ENCODE measurements at regions not wholly inside any gene's neighbourhood (a gene's known extent, or its start where the extent isn't known, plus 50 kb on each side); places are given as distances from the start of the nearest gene placed in this dataset.
A peak's percentile ranks its signal among the peaks of the same experiment; 100 is the strongest.

DNA sequence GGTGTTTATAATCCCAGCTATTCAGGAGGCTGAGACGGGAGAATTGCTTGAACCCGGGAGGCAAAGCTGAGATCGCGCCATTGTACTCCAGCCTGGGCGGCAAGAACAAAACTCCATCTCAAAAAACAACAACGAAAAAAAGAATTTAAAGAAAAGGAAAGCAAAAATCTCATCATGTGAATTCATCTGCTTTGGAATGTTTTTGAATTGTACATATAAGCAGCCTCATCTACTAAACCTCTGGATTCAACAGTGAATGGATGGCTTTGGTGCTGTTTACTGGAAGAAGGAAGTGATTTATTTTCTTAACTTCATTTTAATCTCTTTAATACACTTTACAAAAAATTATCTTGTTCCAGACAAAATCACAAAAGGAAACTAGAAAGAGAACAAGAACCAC is 51.8 kb upstream of the PNRC1 start:
- no peak overlapping the region for H3K4me3 Mint-ChIP-seq
- H3K36me3 Mint-ChIP-seq, result no peaks in the 10 kb centered on the region

GRCh38 chr6:89027756-89028155 is 52.8 kb upstream of the PNRC1 start:
- TF ChIP-seq, protein P1, sequence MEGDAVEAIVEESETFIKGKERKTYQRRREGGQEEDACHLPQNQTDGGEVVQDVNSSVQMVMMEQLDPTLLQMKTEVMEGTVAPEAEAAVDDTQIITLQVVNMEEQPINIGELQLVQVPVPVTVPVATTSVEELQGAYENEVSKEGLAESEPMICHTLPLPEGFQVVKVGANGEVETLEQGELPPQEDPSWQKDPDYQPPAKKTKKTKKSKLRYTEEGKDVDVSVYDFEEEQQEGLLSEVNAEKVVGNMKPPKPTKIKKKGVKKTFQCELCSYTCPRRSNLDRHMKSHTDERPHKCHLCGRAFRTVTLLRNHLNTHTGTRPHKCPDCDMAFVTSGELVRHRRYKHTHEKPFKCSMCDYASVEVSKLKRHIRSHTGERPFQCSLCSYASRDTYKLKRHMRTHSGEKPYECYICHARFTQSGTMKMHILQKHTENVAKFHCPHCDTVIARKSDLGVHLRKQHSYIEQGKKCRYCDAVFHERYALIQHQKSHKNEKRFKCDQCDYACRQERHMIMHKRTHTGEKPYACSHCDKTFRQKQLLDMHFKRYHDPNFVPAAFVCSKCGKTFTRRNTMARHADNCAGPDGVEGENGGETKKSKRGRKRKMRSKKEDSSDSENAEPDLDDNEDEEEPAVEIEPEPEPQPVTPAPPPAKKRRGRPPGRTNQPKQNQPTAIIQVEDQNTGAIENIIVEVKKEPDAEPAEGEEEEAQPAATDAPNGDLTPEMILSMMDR (IDR thresholded peaks at IDR 0.05; ENCODE audit: unreplicated experiment), result no peak
- Mint-ChIP-seq H3K9me3 (no peaks in the 10 kb centered on the region), H3K4me1 (peaks cover 14% of the 10 kb centered on the region), H3K4me3 (no peak overlapping the region), H3K27me3 (ENCODE audit: low read depth) (no peaks in the 10 kb centered on the region), H3K27ac (no peak overlapping the region), H3K36me3 (no peaks in the 10 kb centered on the region)
- no peak for DNase-seq (ENCODE audit: low spot score in 2 of 2, unreplicated experiment in 2 of 2)

More for the DNA sequence above, 51.8 kb upstream of the PNRC1 start:
- Mint-ChIP-seq H3K4me1 (peaks cover 10% of the 10 kb centered on the region), H3K27me3 (ENCODE audit: low read depth) (no peaks in the 10 kb centered on the region), H3K9me3 (no peaks in the 10 kb centered on the region), H3K27ac (no peak overlapping the region)
- TF ChIP-seq, protein P1 (IDR thresholded peaks at IDR 0.05; ENCODE audit: unreplicated experiment), result no peak
- DNase-seq (ENCODE audit: low spot score in 2 of 2, unreplicated experiment in 2 of 2), result no peak

GRCh38 chr6:89026151-89026550 is 54.4 kb upstream of the PNRC1 start:
- peaks cover 29% of the 10 kb centered on the region for H3K4me1 Mint-ChIP-seq
- no peak overlapping the region for H3K27ac Mint-ChIP-seq
- no peak overlapping the region for H3K4me3 Mint-ChIP-seq
- no peaks in the 10 kb centered on the region for H3K9me3 Mint-ChIP-seq
- no peak for DNase-seq (ENCODE audit: low spot score in 2 of 2, unreplicated experiment in 2 of 2)
- H3K27me3 Mint-ChIP-seq (ENCODE audit: low read depth), result no peaks in the 10 kb centered on the region
- no peaks in the 10 kb centered on the region for H3K36me3 Mint-ChIP-seq
- TF ChIP-seq, protein P1 (IDR thresholded peaks at IDR 0.05; ENCODE audit: unreplicated experiment), result no peak

- Mint-ChIP-seq H3K9me3 (no peaks in the 10 kb centered on the region), H3K4me1 (peaks cover 29% of the 10 kb centered on the region), H3K27me3 (ENCODE audit: low read depth) (no peaks in the 10 kb centered on the region), H3K27ac (no peak overlapping the region), H3K4me3 (no peak overlapping the region), H3K36me3 (no peaks in the 10 kb centered on the region)
- no peak for DNase-seq (ENCODE audit: low spot score in 2 of 2, unreplicated experiment in 2 of 2)
- TF ChIP-seq, protein P1 (IDR thresholded peaks at IDR 0.05; ENCODE audit: unreplicated experiment), result no peak
These were observed 54.9 kb upstream of the PNRC1 start for GRCh38 chr6:89025633-89026032.

DNA sequence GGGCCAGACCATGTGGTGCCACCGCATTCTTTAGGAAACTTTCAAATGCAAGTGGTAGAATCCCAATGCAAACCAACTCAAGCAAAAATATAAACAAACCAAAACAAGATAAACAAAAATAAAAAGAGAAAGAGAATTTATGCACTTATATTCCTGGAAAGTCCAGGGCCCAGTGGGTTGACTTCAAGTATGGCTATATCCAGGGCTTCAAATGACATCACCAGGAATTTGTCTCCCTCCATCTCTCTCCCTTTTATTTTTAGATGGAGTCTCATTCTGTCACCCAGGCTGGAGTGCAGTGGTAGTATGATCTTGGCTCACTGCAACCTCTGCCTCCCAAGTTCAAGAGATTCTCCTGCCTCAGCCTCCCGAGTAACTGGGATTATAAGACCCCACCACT is 56.1 kb upstream of the PNRC1 start:
- no peak for DNase-seq (ENCODE audit: low spot score in 2 of 2, unreplicated experiment in 2 of 2)
- TF ChIP-seq, protein P1 (IDR thresholded peaks at IDR 0.05; ENCODE audit: unreplicated experiment), result no peak
- Mint-ChIP-seq H3K27ac (peak overlapping the region; percentile 22), H3K27me3 (ENCODE audit: low read depth) (no peaks in the 10 kb centered on the region), H3K4me1 (peaks cover 29% of the 10 kb centered on the region), H3K36me3 (no peaks in the 10 kb centered on the region), H3K9me3 (no peaks in the 10 kb centered on the region), H3K4me3 (no peak overlapping the region)
